GM18499 (cell line): ENCODE measurements at regions not wholly inside any gene's neighbourhood (a gene's known extent, or its start where the extent isn't known, plus 50 kb on each side); places are given as distances from the start of the nearest gene placed in this dataset.
"Not testable (repeated sequence)": the region's sequence is repeated elsewhere in the genome, so short reads cannot be mapped to it uniquely, and the experiment has no call there.

Experiments used
- ATAC-seq: cut with Tn5 transposase; IDR thresholded peaks from one replicate; pipeline ENCODE4 v1.9.1; 2021; ENCODE audit warnings: moderate number of reproducible peaks; ENCODE audit not compliant: insufficient read depth, unreplicated experiment

- not testable (repeated sequence) for ATAC-seq
Observed at GRCh38 chr2:87651589-87651988, 96.3 kb upstream of the PLGLB2 start.

- not testable (repeated sequence) for ATAC-seq
Observed at GRCh38 chr2:87653373-87653772, 94.5 kb upstream of the PLGLB2 start.

- not testable (repeated sequence) for ATAC-seq
Observed at GRCh38 chr2:87654136-87654814, 93.6 kb upstream of the PLGLB2 start.

- ATAC-seq, result not testable (repeated sequence)
Observed at GRCh38 chr2:87657915-87658314, 90.0 kb upstream of the PLGLB2 start.

- not testable (repeated sequence) for ATAC-seq
Observed at GRCh38 chr2:87658357-87658756, 89.5 kb upstream of the PLGLB2 start.

GRCh38 chr2:87658976-87659375, 88.9 kb upstream of the PLGLB2 start:
- not testable (repeated sequence) for ATAC-seq

- ATAC-seq, result not testable (repeated sequence)
Observed at GRCh38 chr2:87660164-87660563, 87.7 kb upstream of the PLGLB2 start.

- ATAC-seq, result not testable (repeated sequence)
Observed at GRCh38 chr2:87662316-87663290, 85.3 kb upstream of the PLGLB2 start.

- not testable (repeated sequence) for ATAC-seq
Observed at GRCh38 chr2:87663347-87663746, 84.5 kb upstream of the PLGLB2 start.

- not testable (repeated sequence) for ATAC-seq
Observed at GRCh38 chr2:87667027-87667426, 80.9 kb upstream of the PLGLB2 start.

GRCh38 chr2:87668361-87668760, 79.5 kb upstream of the PLGLB2 start:
- ATAC-seq, result not testable (repeated sequence)

- ATAC-seq, result not testable (repeated sequence)
Observed at GRCh38 chr2:87669633-87670231, 78.2 kb upstream of the PLGLB2 start.

- not testable (repeated sequence) for ATAC-seq
Observed at GRCh38 chr2:87672404-87672803, 75.5 kb upstream of the PLGLB2 start.

- ATAC-seq, result not testable (repeated sequence)
Observed at GRCh38 chr2:87674729-87675128, 73.2 kb upstream of the PLGLB2 start.

- not testable (repeated sequence) for ATAC-seq
Observed at GRCh38 chr2:87675487-87675886, 72.4 kb upstream of the PLGLB2 start.

- ATAC-seq, result not testable (repeated sequence)
Observed at GRCh38 chr2:87677421-87677923, 70.4 kb upstream of the PLGLB2 start.

- not testable (repeated sequence) for ATAC-seq
Observed at GRCh38 chr2:87678742-87679173, 69.1 kb upstream of the PLGLB2 start.

- ATAC-seq, result not testable (repeated sequence)
Observed at GRCh38 chr2:87679950-87680349, 67.9 kb upstream of the PLGLB2 start.

GRCh38 chr2:87680691-87681090, 67.2 kb upstream of the PLGLB2 start:
- not testable (repeated sequence) for ATAC-seq

GRCh38 chr2:87683451-87683850, 64.4 kb upstream of the PLGLB2 start:
- ATAC-seq, result not testable (repeated sequence)
